Neural cell (in vitro differentiated cells): ENCODE measurements at regions not wholly inside any gene's neighbourhood (a gene's known extent, or its start where the extent isn't known, plus 50 kb on each side); places are given as distances from the start of the nearest gene placed in this dataset.

Experiments used
- H2AFZ ChIP-seq: fragments of 200-600, 300-800 bp; sonication (generic), shearing (Covaris generic); 2 replicates; pipeline ENCODE4 v1.6.0; 2014; ENCODE audit warnings: low read depth, mild to moderate bottlenecking, antibody characterized with exemption, low read length, moderate library complexity
- H3F3A ChIP-seq: fragments of 200-600 bp; shearing (Covaris generic); 2 replicates; pipeline ENCODE4 v1.6.1; 2016; ENCODE audit warnings: mild to moderate bottlenecking, moderate library complexity, mixed read lengths, antibody characterized with exemption, low read length; ENCODE audit not compliant: insufficient read depth, poor library complexity, severe bottlenecking
- H3K27ac ChIP-seq: fragments of 200-600, 300-800 bp; sonication (generic), shearing (Covaris generic); 2 replicates; pipeline ENCODE4 v1.5.1; 2014; ENCODE audit warnings: mild to moderate bottlenecking, low read length, moderate library complexity
- H3K27me3 ChIP-seq: fragments of 300-800, 200-600 bp; sonication (generic), shearing (Covaris generic); 2 replicates; pipeline ENCODE4 v1.6.0; 2014; ENCODE audit warnings: mild to moderate bottlenecking, low read depth, low read length, moderate library complexity; ENCODE audit not compliant: insufficient read depth
- H3K36me3 ChIP-seq: fragments of 300-800, 200-600 bp; sonication (generic), shearing (Covaris generic); 2 replicates; pipeline ENCODE4 v1.5.1; 2014; ENCODE audit warnings: mild to moderate bottlenecking, antibody characterized with exemption, low read length, moderate library complexity; ENCODE audit not compliant: insufficient read depth
- H3K4me2 ChIP-seq: fragments of 300-800, 200-600 bp; sonication (generic), shearing (Covaris generic); 2 replicates; pipeline ENCODE4 v1.6.0; 2014; ENCODE audit warnings: mild to moderate bottlenecking, low read length
- H3K4me3 ChIP-seq: fragments of 300-800, 200-600 bp; sonication (generic), shearing (Covaris generic); 2 replicates; pipeline ENCODE4 v1.5.1; 2014; ENCODE audit warnings: mild to moderate bottlenecking, low read length, moderate library complexity
- H3K79me2 ChIP-seq: fragments of 200-600 bp; shearing (Covaris generic); replicated peaks from 2 replicates; pipeline ENCODE4 v1.6.0; 2014; ENCODE audit warnings: mild to moderate bottlenecking, low read length, moderate library complexity; ENCODE audit not compliant: insufficient read depth
- H3K9ac ChIP-seq: fragments of 300-800, 200-600 bp; sonication (generic), shearing (Covaris generic); 2 replicates; pipeline ENCODE4 v1.6.1; 2016; ENCODE audit warnings: mild to moderate bottlenecking, low read length, mixed read lengths
- H3K9me2 ChIP-seq: fragments of 200-600 bp; shearing (Covaris generic); 2 replicates; pipeline ENCODE4 v1.6.1; 2016; ENCODE audit warnings: mild to moderate bottlenecking, low read length, mixed read lengths; ENCODE audit not compliant: insufficient read depth
- H3K9me3 ChIP-seq: fragments of 200-600, 300-800 bp; sonication (generic), shearing (Covaris generic); 2 replicates; pipeline ENCODE4 v1.6.1; 2016; ENCODE audit warnings: mild to moderate bottlenecking, mixed run types, low read length, moderate library complexity, mixed read lengths
- H4K20me1 ChIP-seq: fragments of 200-600 bp; shearing (Covaris generic); 2 replicates; pipeline ENCODE4 v1.6.1; 2016; ENCODE audit warnings: mild to moderate bottlenecking, mixed run types; ENCODE audit not compliant: insufficient read depth
- EP300 ChIP-seq: fragments of 450-650 bp; conservative IDR thresholded peaks from 2 replicates; pipeline ENCODE4 v1.6.1; 2014; ENCODE audit warnings: antibody characterized with exemption, mild to moderate bottlenecking, moderate library complexity; ENCODE audit not compliant: poor library complexity, severe bottlenecking
- EZH2 ChIP-seq: fragments of 200-600, 300-800 bp; shearing (Covaris generic), sonication (generic); IDR thresholded peaks from 2 replicates; pipeline ENCODE4 v1.6.1; 2014; ENCODE audit warnings: antibody characterized with exemption, low read length, borderline replicate concordance, mild to moderate bottlenecking; ENCODE audit not compliant: insufficient read depth, poor library complexity, severe bottlenecking
- MXI1 ChIP-seq: fragments of 450-650 bp; conservative IDR thresholded peaks from 2 replicates; pipeline ENCODE4 v1.6.1; 2014; ENCODE audit warnings: antibody characterized with exemption, mild to moderate bottlenecking; ENCODE audit not compliant: poor library complexity, severe bottlenecking
- POLR2AphosphoS5 ChIP-seq: IDR thresholded peaks from 2 replicates; pipeline ENCODE4 v1.6.1; 2012
- RAD21 ChIP-seq: fragments of 450-650 bp; conservative IDR thresholded peaks from 2 replicates; pipeline ENCODE4 v1.6.1; 2014; ENCODE audit warnings: antibody characterized with exemption, mild to moderate bottlenecking, moderate library complexity
- SMC3 ChIP-seq: fragments of 450-650 bp; conservative IDR thresholded peaks from 2 replicates; pipeline ENCODE4 v1.6.1; 2014; ENCODE audit warnings: antibody characterized with exemption, mild to moderate bottlenecking, moderate library complexity; ENCODE audit not compliant: poor library complexity
- TAF1 ChIP-seq: IDR thresholded peaks from 2 replicates; pipeline ENCODE4 v1.6.1; 2012; ENCODE audit warnings: low read depth
- TF ChIP-seq, protein P1 (sequence below): IDR thresholded peaks from 2 replicates; pipeline ENCODE4 v1.6.1; 2012; ENCODE audit warnings: borderline replicate concordance
- TF ChIP-seq, protein P2 (sequence below): fragments of 450-650 bp; IDR thresholded peaks from 2 replicates; pipeline ENCODE4 v1.5.1; 2014; ENCODE audit warnings: antibody characterized with exemption, mild to moderate bottlenecking, moderate library complexity; ENCODE audit not compliant: poor library complexity, severe bottlenecking

DNA sequence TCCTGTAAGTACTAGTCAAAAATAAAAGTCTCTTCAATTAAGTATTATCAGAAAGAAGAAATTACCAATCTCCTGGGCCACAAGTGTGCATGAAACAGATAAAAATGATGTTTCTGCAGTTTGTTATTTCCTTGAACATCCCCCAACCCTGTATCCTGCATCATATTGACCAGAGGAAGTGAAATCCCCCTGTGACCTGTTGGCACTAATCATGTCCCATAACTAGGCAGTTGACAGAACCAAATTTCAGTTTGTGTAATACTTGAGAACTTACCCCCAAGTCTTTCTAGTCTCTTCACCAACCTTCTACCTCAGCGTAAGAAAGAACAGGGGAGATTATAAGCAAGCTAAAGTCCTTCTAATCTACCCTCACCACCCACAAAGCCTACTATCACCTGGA, 368.2 kb upstream of the PDE4D start:
- no peaks in the 10 kb centered on the region for H3K27me3 ChIP-seq
- no peak overlapping the region for H3K27ac ChIP-seq
- no peaks in the 10 kb centered on the region for H4K20me1 ChIP-seq
- H3K79me2 ChIP-seq: no peaks in the 10 kb centered on the region
- no peak overlapping the region for H3K9ac ChIP-seq
- no peaks in the 10 kb centered on the region for H3K36me3 ChIP-seq
- TF ChIP-seq SMC3: no peak
- TF ChIP-seq EP300: no peak
- TF ChIP-seq POLR2AphosphoS5: no peak
- no peak for TF ChIP-seq EZH2
- TF ChIP-seq RAD21: no peak
- no peak for TF ChIP-seq MXI1
- TF ChIP-seq, protein P1, sequence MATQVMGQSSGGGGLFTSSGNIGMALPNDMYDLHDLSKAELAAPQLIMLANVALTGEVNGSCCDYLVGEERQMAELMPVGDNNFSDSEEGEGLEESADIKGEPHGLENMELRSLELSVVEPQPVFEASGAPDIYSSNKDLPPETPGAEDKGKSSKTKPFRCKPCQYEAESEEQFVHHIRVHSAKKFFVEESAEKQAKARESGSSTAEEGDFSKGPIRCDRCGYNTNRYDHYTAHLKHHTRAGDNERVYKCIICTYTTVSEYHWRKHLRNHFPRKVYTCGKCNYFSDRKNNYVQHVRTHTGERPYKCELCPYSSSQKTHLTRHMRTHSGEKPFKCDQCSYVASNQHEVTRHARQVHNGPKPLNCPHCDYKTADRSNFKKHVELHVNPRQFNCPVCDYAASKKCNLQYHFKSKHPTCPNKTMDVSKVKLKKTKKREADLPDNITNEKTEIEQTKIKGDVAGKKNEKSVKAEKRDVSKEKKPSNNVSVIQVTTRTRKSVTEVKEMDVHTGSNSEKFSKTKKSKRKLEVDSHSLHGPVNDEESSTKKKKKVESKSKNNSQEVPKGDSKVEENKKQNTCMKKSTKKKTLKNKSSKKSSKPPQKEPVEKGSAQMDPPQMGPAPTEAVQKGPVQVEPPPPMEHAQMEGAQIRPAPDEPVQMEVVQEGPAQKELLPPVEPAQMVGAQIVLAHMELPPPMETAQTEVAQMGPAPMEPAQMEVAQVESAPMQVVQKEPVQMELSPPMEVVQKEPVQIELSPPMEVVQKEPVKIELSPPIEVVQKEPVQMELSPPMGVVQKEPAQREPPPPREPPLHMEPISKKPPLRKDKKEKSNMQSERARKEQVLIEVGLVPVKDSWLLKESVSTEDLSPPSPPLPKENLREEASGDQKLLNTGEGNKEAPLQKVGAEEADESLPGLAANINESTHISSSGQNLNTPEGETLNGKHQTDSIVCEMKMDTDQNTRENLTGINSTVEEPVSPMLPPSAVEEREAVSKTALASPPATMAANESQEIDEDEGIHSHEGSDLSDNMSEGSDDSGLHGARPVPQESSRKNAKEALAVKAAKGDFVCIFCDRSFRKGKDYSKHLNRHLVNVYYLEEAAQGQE: no peak
- no peak for TF ChIP-seq TAF1
- TF ChIP-seq, protein P2, sequence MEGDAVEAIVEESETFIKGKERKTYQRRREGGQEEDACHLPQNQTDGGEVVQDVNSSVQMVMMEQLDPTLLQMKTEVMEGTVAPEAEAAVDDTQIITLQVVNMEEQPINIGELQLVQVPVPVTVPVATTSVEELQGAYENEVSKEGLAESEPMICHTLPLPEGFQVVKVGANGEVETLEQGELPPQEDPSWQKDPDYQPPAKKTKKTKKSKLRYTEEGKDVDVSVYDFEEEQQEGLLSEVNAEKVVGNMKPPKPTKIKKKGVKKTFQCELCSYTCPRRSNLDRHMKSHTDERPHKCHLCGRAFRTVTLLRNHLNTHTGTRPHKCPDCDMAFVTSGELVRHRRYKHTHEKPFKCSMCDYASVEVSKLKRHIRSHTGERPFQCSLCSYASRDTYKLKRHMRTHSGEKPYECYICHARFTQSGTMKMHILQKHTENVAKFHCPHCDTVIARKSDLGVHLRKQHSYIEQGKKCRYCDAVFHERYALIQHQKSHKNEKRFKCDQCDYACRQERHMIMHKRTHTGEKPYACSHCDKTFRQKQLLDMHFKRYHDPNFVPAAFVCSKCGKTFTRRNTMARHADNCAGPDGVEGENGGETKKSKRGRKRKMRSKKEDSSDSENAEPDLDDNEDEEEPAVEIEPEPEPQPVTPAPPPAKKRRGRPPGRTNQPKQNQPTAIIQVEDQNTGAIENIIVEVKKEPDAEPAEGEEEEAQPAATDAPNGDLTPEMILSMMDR: no peak
- no peaks in the 10 kb centered on the region for H3K9me2 ChIP-seq
- H3K4me2 ChIP-seq: no peak overlapping the region
- H3K9me3 ChIP-seq: no peaks in the 10 kb centered on the region
- H3K4me3 ChIP-seq: no peak overlapping the region
- H3F3A ChIP-seq: no peaks in the 10 kb centered on the region
- H2AFZ ChIP-seq: no peak overlapping the region

DNA sequence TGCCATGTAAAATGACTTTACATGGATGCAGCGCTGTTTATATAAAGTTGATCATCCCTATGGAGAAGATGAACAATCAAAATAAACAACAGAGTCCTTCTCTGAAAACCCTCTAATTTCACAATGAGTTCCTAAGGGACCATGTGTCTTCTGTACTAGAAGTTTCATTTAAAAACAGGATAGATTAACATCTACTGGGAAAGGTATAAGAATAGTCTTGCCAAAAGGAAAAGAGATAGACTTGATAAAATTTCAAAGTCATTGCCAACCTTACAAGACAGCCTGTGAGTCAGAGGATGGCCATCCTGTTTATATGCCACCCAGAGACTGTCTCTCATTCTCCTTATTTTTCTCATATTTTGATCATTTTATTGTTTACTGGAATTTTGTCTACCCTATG, 367.1 kb upstream of the PDE4D start:
- H3K9me3 ChIP-seq: no peaks in the 10 kb centered on the region
- TF ChIP-seq, protein P2: no peak
- TF ChIP-seq SMC3 (no peak), MXI1 (no peak), RAD21 (no peak)
- no peak overlapping the region for H3K4me3 ChIP-seq
- no peak overlapping the region for H3K27ac ChIP-seq
- H3K9ac ChIP-seq: no peak overlapping the region
- H3K79me2 ChIP-seq: no peaks in the 10 kb centered on the region
- no peaks in the 10 kb centered on the region for H3K36me3 ChIP-seq
- H4K20me1 ChIP-seq: no peaks in the 10 kb centered on the region
- H3K27me3 ChIP-seq: no peaks in the 10 kb centered on the region
- H3K9me2 ChIP-seq: no peaks in the 10 kb centered on the region
- H3K4me2 ChIP-seq: no peak overlapping the region
- H3F3A ChIP-seq: no peaks in the 10 kb centered on the region
- no peak overlapping the region for H2AFZ ChIP-seq
